Nephron progenitor cell (in vitro differentiated cells): ENCODE measurements at regions not wholly inside any gene's neighbourhood (a gene's known extent, or its start where the extent isn't known, plus 50 kb on each side); places are given as distances from the start of the nearest gene placed in this dataset.
"Not testable (repeated sequence)": the region's sequence is repeated elsewhere in the genome, so short reads cannot be mapped to it uniquely, and the experiment has no call there.

Experiments used
- DNase-seq: peaks from one replicate; pipeline ENCODE4 v3.0.0; 2021
- H3K27ac Mint-ChIP-seq: 2 replicates; pipeline ENCODE4 v1.8.0; 2021; ENCODE audit warnings: mild to moderate bottlenecking, moderate library complexity, mixed read lengths
- H3K27me3 Mint-ChIP-seq: 2 replicates; pipeline ENCODE4 v1.8.0; 2021; ENCODE audit warnings: mild to moderate bottlenecking, low read depth, mixed read lengths; ENCODE audit not compliant: poor library complexity
- H3K36me3 Mint-ChIP-seq: 2 replicates; pipeline ENCODE4 v1.8.0; 2021; ENCODE audit warnings: low read depth, mixed read lengths
- H3K4me1 Mint-ChIP-seq: 2 replicates; pipeline ENCODE4 v1.8.0; 2021; ENCODE audit warnings: mixed read lengths
- H3K4me3 Mint-ChIP-seq: 2 replicates; pipeline ENCODE4 v1.8.0; 2021; ENCODE audit warnings: mild to moderate bottlenecking, moderate library complexity, mixed read lengths
- H3K9me3 Mint-ChIP-seq: 2 replicates; pipeline ENCODE4 v1.8.0; 2021; ENCODE audit warnings: mild to moderate bottlenecking, moderate library complexity, mixed read lengths
- TF ChIP-seq, protein P1 (sequence below): fragments of 200-600 bp; sonication (generic); IDR thresholded peaks from 2 replicates; pipeline ENCODE4 v1.5.0; 2021; ENCODE audit warnings: antibody characterized with exemption

- Mint-ChIP-seq H3K27me3 (peaks cover 4% of the 10 kb centered on the region), H3K4me3 (no peak overlapping the region), H3K9me3 (peaks cover 7% of the 10 kb centered on the region), H3K27ac (no peak overlapping the region), H3K4me1 (no peaks in the 10 kb centered on the region), H3K36me3 (no peaks in the 10 kb centered on the region)
- TF ChIP-seq, protein P1, sequence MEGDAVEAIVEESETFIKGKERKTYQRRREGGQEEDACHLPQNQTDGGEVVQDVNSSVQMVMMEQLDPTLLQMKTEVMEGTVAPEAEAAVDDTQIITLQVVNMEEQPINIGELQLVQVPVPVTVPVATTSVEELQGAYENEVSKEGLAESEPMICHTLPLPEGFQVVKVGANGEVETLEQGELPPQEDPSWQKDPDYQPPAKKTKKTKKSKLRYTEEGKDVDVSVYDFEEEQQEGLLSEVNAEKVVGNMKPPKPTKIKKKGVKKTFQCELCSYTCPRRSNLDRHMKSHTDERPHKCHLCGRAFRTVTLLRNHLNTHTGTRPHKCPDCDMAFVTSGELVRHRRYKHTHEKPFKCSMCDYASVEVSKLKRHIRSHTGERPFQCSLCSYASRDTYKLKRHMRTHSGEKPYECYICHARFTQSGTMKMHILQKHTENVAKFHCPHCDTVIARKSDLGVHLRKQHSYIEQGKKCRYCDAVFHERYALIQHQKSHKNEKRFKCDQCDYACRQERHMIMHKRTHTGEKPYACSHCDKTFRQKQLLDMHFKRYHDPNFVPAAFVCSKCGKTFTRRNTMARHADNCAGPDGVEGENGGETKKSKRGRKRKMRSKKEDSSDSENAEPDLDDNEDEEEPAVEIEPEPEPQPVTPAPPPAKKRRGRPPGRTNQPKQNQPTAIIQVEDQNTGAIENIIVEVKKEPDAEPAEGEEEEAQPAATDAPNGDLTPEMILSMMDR = no peak
- DNase-seq = no peak
Measured at GRCh38 chr5:156043351-156043750, 283.6 kb upstream of the SGCD start.

DNA sequence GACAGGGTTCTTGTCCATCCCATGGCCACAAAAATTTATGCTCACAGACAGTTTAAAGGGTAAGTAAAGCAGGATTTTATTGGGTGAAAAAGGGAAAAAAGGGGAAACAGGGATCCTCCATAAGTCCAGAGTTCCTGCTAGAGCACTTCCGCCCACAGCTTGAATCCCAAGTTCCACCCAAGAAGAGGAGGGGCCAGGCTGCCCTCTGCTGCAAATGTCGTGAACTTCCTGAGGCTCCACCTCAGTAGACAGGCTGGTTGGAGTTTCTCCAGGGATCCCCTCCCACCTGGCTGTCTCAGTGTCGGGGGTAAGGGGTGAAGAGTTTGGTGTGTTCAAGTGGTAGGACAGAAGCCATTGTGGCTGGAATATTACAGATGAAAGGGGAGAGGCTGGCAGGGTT lies 275.0 kb upstream of the SGCD start:
- Mint-ChIP-seq H3K4me3 (no peak overlapping the region), H3K9me3 (no peaks in the 10 kb centered on the region), H3K36me3 (no peaks in the 10 kb centered on the region), H3K27ac (peak overlapping the region; percentile 47), H3K27me3 (peaks cover 5% of the 10 kb centered on the region), H3K4me1 (peaks cover 15% of the 10 kb centered on the region)
- DNase-seq = peak; percentile 6
- TF ChIP-seq, protein P1 = no peak

DNA sequence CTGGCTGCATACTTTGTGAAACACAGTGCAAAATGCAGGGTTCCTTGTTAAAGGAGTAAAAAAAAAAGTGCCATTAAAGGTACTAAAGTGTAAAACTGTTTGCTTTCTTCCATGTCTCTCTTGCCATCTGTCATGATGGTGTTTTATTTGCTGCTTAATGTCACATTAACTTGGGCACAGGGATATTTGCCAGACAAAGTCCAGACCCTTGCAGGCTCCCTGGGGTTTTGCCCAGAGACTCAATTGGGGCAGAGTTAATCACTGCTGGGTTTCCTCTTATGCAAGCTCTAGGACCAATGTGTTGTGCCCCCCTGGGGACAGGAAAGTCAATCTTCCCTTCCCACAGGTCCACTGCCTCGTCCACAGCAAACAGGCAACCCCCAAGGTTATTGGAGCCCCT lies 274.3 kb upstream of the SGCD start:
- TF ChIP-seq, protein P1 = no peak
- no peaks in the 10 kb centered on the region for H3K9me3 Mint-ChIP-seq
- peaks cover 5% of the 10 kb centered on the region for H3K27me3 Mint-ChIP-seq
- H3K4me1 Mint-ChIP-seq = peaks cover 15% of the 10 kb centered on the region
- no peaks in the 10 kb centered on the region for H3K36me3 Mint-ChIP-seq
- H3K27ac Mint-ChIP-seq = no peak overlapping the region
- no peak overlapping the region for H3K4me3 Mint-ChIP-seq
- DNase-seq = no peak

- TF ChIP-seq, protein P1 = no peak
- H3K9me3 Mint-ChIP-seq = no peaks in the 10 kb centered on the region
- H3K4me3 Mint-ChIP-seq = no peak overlapping the region
- DNase-seq = no peak
- H3K36me3 Mint-ChIP-seq = no peaks in the 10 kb centered on the region
- H3K27ac Mint-ChIP-seq = no peak overlapping the region
- H3K4me1 Mint-ChIP-seq = peaks cover 15% of the 10 kb centered on the region
- peaks cover 5% of the 10 kb centered on the region for H3K27me3 Mint-ChIP-seq
Measured at GRCh38 chr5:156053056-156053455, 273.9 kb upstream of the SGCD start.

- no peak overlapping the region for H3K27ac Mint-ChIP-seq
- H3K9me3 Mint-ChIP-seq = peaks cover 31% of the 10 kb centered on the region
- H3K4me1 Mint-ChIP-seq = no peaks in the 10 kb centered on the region
- H3K36me3 Mint-ChIP-seq = peaks cover 5% of the 10 kb centered on the region
- H3K27me3 Mint-ChIP-seq = no peaks in the 10 kb centered on the region
- DNase-seq = no peak
- H3K4me3 Mint-ChIP-seq = no peak overlapping the region
- TF ChIP-seq, protein P1 = no peak
Measured at GRCh38 chr5:156076912-156077311, 250.1 kb upstream of the SGCD start.

DNA sequence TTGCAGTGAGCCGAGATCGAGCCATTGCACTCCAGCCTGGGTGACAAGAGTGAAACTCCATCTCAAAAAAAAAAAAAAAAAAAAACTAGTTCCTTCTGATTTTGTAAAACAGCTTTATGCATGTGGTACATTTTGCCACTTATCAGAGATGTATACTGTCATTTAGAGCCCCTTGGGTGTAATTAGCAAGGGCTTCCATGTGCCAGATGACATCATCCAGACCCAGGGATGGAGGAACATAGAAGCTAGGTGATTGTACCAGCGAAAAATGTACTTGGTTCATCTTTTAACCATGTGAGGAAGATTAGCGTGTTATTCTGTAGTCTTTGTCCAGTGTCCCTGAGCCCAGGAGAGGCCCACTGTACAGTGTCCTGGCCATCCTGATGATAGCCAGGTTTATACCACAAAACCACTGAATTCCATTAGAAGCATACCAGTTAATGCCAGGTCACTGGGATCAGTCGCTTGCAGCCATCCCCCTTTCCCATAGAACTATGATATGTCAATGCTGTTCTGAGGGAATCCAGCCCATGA lies 239.3 kb upstream of the SGCD start:
- no peak overlapping the region for H3K27ac Mint-ChIP-seq
- no peak overlapping the region for H3K4me3 Mint-ChIP-seq
- H3K36me3 Mint-ChIP-seq = peaks cover 7% of the 10 kb centered on the region

GRCh38 chr5:156089955-156090940 lies 236.7 kb upstream of the SGCD start:
- not testable (repeated sequence) for H3K4me1 Mint-ChIP-seq, H3K27ac Mint-ChIP-seq, H3K36me3 Mint-ChIP-seq, H3K4me3 Mint-ChIP-seq, H3K27me3 Mint-ChIP-seq, DNase-seq
- peaks cover 28% of the 10 kb centered on the region for H3K9me3 Mint-ChIP-seq

More for the DNA sequence above, 239.3 kb upstream of the SGCD start:
- TF ChIP-seq, protein P1 = no peak
- H3K4me1 Mint-ChIP-seq = no peaks in the 10 kb centered on the region
- no peaks in the 10 kb centered on the region for H3K27me3 Mint-ChIP-seq
- DNase-seq = no peak
- peaks cover 28% of the 10 kb centered on the region for H3K9me3 Mint-ChIP-seq
